GM23248 (cell line): ENCODE measurements at regions not wholly inside any gene's neighbourhood (a gene's known extent, or its start where the extent isn't known, plus 50 kb on each side); places are given as distances from the start of the nearest gene placed in this dataset.

Source experiments
- EZH2 ChIP-seq: fragments of 200-600 bp; sonication (generic); IDR thresholded peaks from 2 replicates; pipeline ENCODE4 v1.6.1; 2018; ENCODE audit warnings: antibody characterized with exemption, mild to moderate bottlenecking; ENCODE audit not compliant: insufficient read depth, poor library complexity, severe bottlenecking
- EZH2phosphoT487 ChIP-seq: fragments of 200-600 bp; sonication (generic); IDR thresholded peaks from 2 replicates; pipeline ENCODE4 v1.6.1; 2018; ENCODE audit warnings: antibody characterized with exemption, moderate library complexity, mild to moderate bottlenecking, low read depth; ENCODE audit not compliant: insufficient read depth

- TF ChIP-seq EZH2, result no peak
- no peak for TF ChIP-seq EZH2phosphoT487
These were observed 540.4 kb upstream of the CDH11 start for GRCh38 chr16:65662256-65662655.
